NCI-H1417 treated with DMSO at 0.1 percent for 48 hours (cell line): ENCODE measurements at regions not wholly inside any gene's neighbourhood (a gene's known extent, or its start where the extent isn't known, plus 50 kb on each side); places are given as distances from the start of the nearest gene placed in this dataset.

Experiments
- DNase-seq: peaks from one replicate; lab custom pipeline; 2025; lab: John Stamatoyannopoulos, UW

DNA sequence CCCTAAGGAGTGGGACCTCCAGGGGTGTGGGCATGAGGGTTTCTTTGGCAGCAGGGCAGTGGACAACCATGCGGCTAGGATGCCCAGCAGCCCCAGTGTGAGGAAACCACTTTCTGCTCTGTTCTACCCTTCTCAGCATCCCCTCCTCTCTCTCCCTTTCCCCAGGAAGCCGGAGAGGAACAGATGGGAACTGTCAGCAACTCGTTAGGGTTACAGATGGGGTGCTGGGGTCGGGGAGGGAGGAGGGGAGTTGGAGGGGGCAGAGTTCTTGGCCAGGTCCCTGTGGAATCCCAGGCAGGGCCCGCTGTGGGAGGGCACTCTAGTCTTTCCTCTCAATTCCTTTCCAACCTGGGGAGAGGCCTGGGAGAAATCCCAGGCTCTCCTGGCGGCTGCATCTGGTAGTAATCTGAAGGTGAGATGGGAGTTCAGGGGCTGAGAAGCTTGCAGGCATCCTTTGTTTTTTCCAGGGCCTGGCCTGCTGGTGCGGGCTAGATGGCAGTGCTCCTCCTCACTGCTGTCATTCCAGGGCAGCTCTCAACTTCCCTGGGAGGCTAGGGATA is 93.9 kb upstream of the CSF3R start:
- no peak for DNase-seq

DNA sequence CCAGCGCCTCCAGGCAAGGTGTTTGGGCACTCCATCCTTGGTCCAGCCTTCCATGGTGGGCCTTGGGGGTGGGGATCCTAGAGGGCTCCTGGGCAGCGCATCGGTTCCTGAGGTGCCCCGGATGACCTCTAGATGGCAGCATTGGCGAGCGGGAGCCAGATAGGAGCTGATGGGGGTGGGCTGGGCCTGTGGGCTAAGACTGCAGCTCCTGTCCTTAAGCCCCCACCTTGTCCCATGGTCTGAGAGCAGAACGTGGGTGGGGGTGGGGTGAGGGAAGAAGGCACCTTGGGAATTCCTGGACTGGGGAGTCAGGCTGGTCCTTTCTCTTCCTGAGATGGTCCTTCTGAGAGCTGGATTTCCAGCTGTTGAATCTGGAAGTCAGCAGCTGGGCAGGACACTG is 93.4 kb upstream of the CSF3R start:
- no peak for DNase-seq

- DNase-seq: no peak
Measured at GRCh38 chr1:36573445-36573844, 90.7 kb upstream of the CSF3R start.

- DNase-seq: no peak
Measured at GRCh38 chr1:36572906-36573305, 90.2 kb upstream of the CSF3R start.

- no peak for DNase-seq
Measured at GRCh38 chr1:36572142-36572715, 89.5 kb upstream of the CSF3R start.

GRCh38 chr1:36571106-36571505 is 88.4 kb upstream of the CSF3R start:
- no peak for DNase-seq

GRCh38 chr1:36570478-36571060 is 87.9 kb upstream of the CSF3R start:
- no peak for DNase-seq

DNA sequence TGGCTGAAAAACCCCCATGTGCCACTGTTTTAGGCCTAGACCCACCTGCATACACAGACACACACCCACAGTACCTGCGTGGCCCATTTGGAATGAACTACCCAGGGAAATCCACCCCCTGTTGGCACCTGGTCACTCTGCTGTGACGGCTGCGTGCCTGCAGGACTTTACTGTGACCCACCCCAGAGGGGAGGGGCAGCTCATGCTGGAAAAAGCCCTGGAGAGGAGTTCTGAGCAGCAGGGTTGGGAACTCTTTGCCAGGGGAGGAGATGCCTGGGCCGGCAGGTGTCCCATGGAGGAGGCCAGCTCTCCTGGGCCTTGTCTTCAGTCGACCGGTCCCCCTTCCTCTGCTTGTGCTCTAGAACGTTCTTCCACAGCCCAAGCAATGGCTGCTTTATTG is 87.3 kb upstream of the CSF3R start:
- no peak for DNase-seq

DNA sequence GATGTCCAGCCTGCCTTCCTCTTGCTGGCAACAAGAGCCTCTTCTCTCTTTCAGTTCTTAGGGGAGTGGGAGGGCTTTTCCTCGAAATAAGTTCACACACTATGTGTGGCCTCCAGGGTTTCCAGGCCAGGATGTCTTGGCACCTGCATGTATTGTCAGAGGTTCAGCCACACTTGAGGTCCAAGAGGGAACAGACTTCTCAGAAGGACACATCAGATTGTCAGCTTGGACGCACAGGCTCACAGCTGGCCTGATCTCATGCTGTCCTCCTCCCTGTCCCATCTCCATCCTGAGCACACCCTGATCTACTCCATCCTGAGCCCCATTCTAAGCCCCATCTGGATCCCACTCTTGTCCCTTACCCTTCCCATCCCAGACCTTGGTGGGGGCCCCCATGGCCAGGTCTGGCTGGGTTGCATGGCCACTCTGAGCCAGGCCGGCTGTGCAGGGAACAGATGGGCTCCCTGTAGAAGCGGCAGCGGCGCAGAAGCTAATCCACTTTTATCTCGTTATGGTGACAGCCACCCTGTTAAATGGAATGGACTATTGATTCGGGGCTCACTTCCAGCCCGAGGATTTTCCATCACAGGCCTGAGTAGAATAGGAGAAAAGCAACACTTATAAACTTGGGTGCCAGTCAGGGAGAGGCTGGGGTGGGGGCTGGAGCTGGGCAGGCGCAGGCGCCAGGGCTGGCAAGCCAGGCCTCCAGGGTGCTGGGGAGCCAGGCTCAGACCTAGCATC is 85.1 kb upstream of the CSF3R start:
- no peak for DNase-seq

DNA sequence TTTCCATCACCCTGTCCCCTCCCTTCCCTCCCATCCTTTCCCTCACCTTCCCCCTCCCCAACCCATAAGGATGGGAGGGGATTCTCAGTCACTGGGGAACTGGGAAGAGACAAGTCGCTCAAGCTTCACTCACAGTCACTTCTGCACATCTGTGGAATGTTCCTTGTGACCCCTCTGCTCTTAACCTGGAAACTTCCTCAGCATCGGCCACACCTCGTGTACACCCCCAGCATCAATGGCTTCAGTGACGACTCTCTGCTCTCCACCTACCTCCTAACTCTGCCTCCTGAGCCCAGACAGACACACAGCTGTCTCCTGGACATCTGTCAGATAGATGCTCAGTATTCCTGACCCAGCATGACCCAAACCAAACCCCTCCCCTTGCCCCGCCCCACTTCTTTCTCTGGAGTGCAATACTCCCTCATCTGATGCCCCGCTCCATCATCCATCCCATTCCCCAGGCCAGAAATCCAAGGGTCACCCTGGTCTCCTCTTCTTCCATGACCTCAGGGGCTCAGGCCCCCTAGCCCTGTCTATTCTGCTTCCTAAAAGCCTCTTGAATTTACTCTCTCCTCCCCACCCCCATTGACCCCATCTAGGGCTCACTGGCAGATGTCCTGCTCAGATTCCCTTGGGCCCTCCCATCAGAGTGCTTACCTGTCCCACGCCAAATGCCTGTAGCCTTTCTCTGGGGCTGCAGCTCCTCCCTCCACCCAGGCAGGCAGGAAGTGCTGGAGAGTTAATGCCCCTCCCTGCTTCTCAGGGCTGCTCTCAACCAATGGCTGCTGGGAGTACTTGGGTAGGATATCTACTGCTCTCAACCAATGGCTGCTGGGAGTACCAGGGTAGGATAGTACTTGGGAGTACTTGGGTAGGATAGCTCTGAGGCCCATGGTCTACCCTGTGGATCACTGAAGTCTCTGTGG is 83.1 kb upstream of the CSF3R start:
- DNase-seq: no peak

GRCh38 chr1:36562181-36562685 is 79.5 kb upstream of the CSF3R start:
- no peak for DNase-seq

DNA sequence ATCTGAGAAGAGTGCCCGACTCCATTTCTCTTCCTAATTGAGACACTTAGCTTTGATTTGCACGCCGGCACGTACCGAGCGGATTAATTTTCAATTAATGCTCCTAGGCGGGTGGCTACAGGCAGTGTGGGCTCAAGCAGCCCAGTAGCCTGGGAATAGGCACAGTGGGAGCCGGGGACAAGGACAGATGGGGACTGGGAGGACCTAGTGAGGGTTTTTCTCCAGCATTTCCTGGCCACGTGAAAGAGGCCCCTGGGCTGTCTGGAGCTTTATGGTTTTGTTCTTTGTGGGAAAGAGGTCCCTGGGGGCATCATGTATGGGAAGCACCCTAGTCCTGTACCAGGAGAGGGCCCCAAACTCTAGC is 78.6 kb upstream of the CSF3R start:
- DNase-seq: no peak

DNA sequence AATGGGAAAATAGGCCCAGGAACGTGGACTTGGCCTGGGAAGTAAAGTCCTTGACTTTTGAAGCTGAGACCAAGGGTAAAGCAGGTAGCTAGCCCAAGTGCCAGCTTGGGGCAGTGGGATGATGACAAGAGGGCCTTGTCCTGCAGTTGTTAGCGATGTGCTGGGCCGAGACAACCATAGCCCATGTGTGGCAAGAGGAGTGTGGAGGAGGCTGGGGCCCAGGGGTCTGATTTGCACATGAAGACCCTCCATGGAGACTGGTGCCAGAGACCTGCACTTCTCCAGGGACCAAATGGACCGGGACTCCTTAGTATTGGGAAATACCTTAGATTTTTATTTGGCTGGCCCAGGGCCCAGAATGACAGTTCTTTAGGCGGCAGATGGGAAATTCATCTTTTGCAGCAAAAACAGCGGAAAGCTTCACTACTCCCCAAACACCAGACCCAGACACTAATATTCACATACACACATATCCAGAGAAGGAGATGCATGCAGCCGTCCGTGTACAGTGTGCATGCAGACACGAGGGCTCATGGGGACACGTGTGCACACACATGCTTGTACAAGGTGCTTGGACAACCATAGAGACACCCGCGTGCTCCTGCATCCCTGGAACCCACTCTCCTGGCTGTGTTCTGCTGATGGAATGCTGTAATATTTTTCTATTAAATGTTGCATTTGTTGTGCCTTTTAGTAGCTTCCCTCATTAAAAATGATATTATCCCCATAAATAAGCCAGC is 78.1 kb upstream of the CSF3R start:
- no peak for DNase-seq

GRCh38 chr1:36560177-36560576 is 77.5 kb upstream of the CSF3R start:
- no peak for DNase-seq

GRCh38 chr1:36559061-36559460 is 76.3 kb upstream of the CSF3R start:
- no peak for DNase-seq

DNA sequence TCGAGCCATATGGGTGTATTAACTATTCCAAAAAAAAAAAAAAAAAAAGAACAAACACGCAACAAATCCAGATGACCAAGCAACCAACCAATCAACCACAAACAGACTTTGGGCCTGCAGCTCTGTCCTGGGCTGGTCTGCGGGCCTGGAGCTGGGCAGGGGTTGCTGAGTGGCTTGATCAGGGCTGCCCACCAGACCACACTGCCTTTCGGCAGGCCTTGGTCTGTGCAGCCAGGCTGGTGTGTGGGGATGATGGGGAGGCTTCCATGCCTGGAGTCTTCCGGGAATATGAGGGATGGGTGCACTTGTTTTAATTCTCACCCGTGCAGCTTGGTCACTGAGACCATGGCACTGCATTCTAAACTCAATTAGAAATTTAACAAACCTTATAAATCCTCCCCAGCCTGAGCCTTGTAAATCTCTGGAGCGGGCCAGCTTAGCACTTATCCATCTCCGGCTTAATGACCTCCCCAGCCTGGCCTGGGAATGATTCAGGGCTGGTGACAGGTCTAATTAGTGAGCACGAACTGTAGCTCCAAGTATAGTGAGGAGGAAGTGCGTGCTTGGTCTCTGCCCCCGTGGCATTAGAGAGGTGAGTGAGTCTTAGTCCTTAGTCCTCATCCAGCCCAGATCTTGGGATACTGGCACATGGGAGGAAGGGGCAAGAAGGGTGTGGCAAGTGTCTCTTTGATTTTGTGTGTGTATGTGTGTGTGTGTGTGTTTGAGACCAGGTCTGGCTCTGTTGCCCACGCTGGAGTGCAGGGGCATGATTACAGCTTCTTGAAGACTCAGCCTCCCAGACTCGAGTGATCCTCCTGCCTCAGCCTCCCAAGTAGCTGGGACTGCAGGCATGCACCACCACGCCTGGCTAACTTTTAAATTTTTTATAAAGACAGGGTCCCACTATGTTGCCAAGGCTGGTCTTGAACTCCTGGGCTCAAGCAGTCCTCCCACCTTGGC is 74.6 kb upstream of the CSF3R start:
- DNase-seq: no peak

- DNase-seq: no peak
Measured at GRCh38 chr1:36555041-36555440, 72.3 kb upstream of the CSF3R start.

DNA sequence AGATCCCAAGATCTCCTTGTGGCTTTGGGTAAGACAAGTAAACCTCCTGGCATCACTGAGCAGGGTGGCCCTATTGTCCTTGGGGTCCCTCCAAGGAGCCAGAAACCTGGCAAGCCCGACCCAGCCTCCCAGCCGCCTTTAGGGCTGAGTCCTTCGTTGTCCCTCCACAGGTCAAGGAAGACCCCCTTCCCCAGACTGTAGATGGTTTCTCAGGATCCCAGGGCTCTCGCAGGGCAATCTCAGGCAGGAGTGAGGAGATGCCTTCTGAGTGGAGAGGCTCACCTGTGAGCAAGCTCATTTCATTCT is 71.6 kb upstream of the CSF3R start:
- no peak for DNase-seq

DNA sequence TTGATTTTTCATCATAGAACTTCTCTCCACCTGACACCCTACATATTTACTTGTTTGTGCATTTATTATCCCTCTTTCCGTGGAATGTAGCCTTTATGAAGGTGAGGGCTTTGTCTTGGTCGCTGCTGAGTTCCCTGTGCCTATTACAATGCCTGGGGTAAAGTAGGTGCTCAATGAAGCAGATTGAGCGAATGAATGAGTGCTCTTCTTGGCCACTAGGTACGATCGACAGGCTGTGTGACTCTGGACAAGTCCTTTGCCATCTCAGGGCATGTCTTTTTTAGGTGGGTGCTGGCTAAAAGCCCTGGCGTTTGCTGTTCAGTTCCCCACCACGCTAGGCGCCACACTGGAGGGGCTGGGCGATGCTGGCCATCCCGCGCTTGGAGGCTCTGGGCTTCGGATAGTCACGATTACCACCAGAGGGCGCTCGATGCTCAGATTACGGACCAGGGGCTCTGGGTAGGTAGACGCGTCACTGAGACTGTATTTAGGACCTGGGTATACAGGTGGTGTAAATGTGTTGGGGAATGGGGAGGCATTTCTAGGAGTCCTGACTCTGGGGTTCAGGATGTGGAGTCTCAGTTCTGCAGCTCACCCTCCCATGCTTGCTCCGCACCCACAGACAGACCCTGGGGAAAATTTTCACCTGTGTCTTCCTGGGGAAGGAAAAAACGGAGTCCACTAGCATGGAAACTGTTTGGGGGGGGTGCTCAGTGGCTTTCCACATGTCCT is 71.0 kb upstream of the CSF3R start:
- peak; percentile 4 for DNase-seq
